Right lobe of liver (tissue), 4 donors: ENCODE measurements at regions not wholly inside any gene's neighbourhood (a gene's known extent, or its start where the extent isn't known, plus 50 kb on each side); places are given as distances from the start of the nearest gene placed in this dataset.

ENCODE experiments used
- POLR2A ChIP-seq: fragments of 450-650 bp; IDR thresholded peaks from one replicate; pipeline ENCODE4 v1.6.1; 2017; ENCODE audit warnings: antibody characterized with exemption, mild to moderate bottlenecking
- TF ChIP-seq, protein P1 (sequence below), 4 donors: fragments of 200-600 bp in 3 of 4; fragments of 450-650 bp in 1 of 4; IDR thresholded peaks; one replicate each; pipeline versions ENCODE4 v1.5.1 to v1.8.0; 2016 to 2022; ENCODE audit warnings: antibody characterized with exemption in 4 of 4, mild to moderate bottlenecking in 2 of 4
- donor health status: DM: no; HTN: no; CAD: no.
- donor health status: DM: no; HTN: no; CAD: no.
- donor health status: DM: no; HTN: yes; CAD: no.

DNA sequence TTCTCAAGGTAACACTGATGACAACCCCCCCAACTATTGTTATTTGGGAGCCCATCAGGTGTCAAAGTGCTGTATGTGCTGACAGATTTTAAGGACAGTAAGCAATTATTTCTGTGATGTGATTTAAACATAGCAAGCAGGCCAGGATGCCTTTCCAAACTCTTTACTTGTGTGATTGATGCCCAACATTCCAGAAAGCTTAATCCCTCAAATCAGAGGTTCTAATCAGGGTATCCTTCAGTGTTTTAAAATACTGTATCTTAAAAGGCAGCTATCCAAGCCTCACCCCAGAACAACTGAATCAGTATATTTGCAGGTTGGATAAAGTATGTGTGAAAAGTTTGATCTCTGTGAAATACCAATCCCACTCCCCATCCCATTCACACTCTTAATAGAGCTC lies 119.7 kb downstream of the GASK1B start:
- TF ChIP-seq, protein P1, sequence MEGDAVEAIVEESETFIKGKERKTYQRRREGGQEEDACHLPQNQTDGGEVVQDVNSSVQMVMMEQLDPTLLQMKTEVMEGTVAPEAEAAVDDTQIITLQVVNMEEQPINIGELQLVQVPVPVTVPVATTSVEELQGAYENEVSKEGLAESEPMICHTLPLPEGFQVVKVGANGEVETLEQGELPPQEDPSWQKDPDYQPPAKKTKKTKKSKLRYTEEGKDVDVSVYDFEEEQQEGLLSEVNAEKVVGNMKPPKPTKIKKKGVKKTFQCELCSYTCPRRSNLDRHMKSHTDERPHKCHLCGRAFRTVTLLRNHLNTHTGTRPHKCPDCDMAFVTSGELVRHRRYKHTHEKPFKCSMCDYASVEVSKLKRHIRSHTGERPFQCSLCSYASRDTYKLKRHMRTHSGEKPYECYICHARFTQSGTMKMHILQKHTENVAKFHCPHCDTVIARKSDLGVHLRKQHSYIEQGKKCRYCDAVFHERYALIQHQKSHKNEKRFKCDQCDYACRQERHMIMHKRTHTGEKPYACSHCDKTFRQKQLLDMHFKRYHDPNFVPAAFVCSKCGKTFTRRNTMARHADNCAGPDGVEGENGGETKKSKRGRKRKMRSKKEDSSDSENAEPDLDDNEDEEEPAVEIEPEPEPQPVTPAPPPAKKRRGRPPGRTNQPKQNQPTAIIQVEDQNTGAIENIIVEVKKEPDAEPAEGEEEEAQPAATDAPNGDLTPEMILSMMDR (IDR thresholded peaks at IDR 0.05) = no peak
- TF ChIP-seq POLR2A = no peak
